ENCODE measurements at regions not wholly inside any gene's neighbourhood (a gene's known extent, or its start where the extent isn't known, plus 50 kb on each side); places are given as distances from the start of the nearest gene placed in this dataset.
"Not testable (repeated sequence)": the region's sequence is repeated elsewhere in the genome, so short reads cannot be mapped to it uniquely, and the experiment has no call there.

GRCh38 chr7:121540138-121540537 is 144.0 kb upstream of the FAM3C start:
- DNase-seq, result no peak
- no peaks in the 10 kb centered on the region for H3K27me3 ChIP-seq
- no peaks in the 10 kb centered on the region for H3K4me1 ChIP-seq
- no peaks in the 10 kb centered on the region for H3K36me3 ChIP-seq
- TF ChIP-seq POLR2A (IDR thresholded peaks at IDR 0.05) (no peak), CTCF (IDR thresholded peaks at IDR 0.05) (no peak)
- H3K4me3 ChIP-seq, result no peak overlapping the region
- H3K9me3 ChIP-seq, result no peaks in the 10 kb centered on the region
- no peak overlapping the region for H3K27ac ChIP-seq

GRCh38 chr7:121537031-121537430 is 140.9 kb upstream of the FAM3C start:
- H3K27me3 ChIP-seq, result no peaks in the 10 kb centered on the region
- no peaks in the 10 kb centered on the region for H3K36me3 ChIP-seq
- no peak overlapping the region for H3K27ac ChIP-seq
- no peaks in the 10 kb centered on the region for H3K9me3 ChIP-seq
- no peaks in the 10 kb centered on the region for H3K4me1 ChIP-seq
- DNase-seq, result no peak
- no peak overlapping the region for H3K4me3 ChIP-seq
- TF ChIP-seq CTCF (IDR thresholded peaks at IDR 0.05) (no peak), POLR2A (IDR thresholded peaks at IDR 0.05) (no peak)

- H3K9me3 ChIP-seq, result no peaks in the 10 kb centered on the region
- no peak overlapping the region for H3K4me3 ChIP-seq
- DNase-seq, result no peak
- no peaks in the 10 kb centered on the region for H3K27me3 ChIP-seq
- no peak overlapping the region for H3K27ac ChIP-seq
- no peaks in the 10 kb centered on the region for H3K36me3 ChIP-seq
- TF ChIP-seq POLR2A (IDR thresholded peaks at IDR 0.05) (no peak), CTCF (IDR thresholded peaks at IDR 0.05) (no peak)
- peaks cover 0 to 8% (median 3%) of the 10 kb centered on the region in 4 donors for H3K4me1 ChIP-seq
Observed at GRCh38 chr7:121531175-121532070, 135.3 kb upstream of the FAM3C start.

- peaks cover 0 to 8% (median 3%) of the 10 kb centered on the region in 4 donors for H3K4me1 ChIP-seq
- peak overlapping the region in 1 of 4 donors; percentile 33 for H3K27ac ChIP-seq
- H3K36me3 ChIP-seq, result no peaks in the 10 kb centered on the region
- H3K4me3 ChIP-seq, result no peak overlapping the region
- TF ChIP-seq POLR2A (IDR thresholded peaks at IDR 0.05) (no peak), CTCF (IDR thresholded peaks at IDR 0.05) (peak in 1 of 6 experiments; percentile 13)
- H3K27me3 ChIP-seq, result no peaks in the 10 kb centered on the region
- no peaks in the 10 kb centered on the region for H3K9me3 ChIP-seq
- DNase-seq, result peak in 1 of 3 donors; percentile 67
Observed at GRCh38 chr7:121530227-121531174, 134.4 kb upstream of the FAM3C start.

- Histone ChIP-seq H3K27ac (no peak overlapping the region), H3K36me3 (no peaks in the 10 kb centered on the region), H3K27me3 (no peaks in the 10 kb centered on the region), H3K4me3 (no peak overlapping the region), H3K9me3 (no peaks in the 10 kb centered on the region), H3K4me1 (peaks cover 0 to 8% (median 3%) of the 10 kb centered on the region in 4 donors)
- TF ChIP-seq CTCF (IDR thresholded peaks at IDR 0.05) (no peak), POLR2A (IDR thresholded peaks at IDR 0.05) (no peak)
- DNase-seq, result no peak
Observed at GRCh38 chr7:121529003-121529402, 132.9 kb upstream of the FAM3C start.

GRCh38 chr7:121526210-121526609 is 130.1 kb upstream of the FAM3C start:
- not testable (repeated sequence) for H3K4me1 ChIP-seq, H3K27ac ChIP-seq, H3K9me3 ChIP-seq, DNase-seq, H3K27me3 ChIP-seq, H3K36me3 ChIP-seq, H3K4me3 ChIP-seq

All from Peyer's patch (tissue), 4 donors.